H9 (cell line): ENCODE measurements at regions not wholly inside any gene's neighbourhood (a gene's known extent, or its start where the extent isn't known, plus 50 kb on each side); places are given as distances from the start of the nearest gene placed in this dataset.

ENCODE experiments used
- DNase-seq: peaks from one replicate; pipeline ENCODE4 v3.0.0-alpha.2; 2017
- H2AFZ ChIP-seq: one replicate; pipeline ENCODE4 v1.6.1; 2013; ENCODE audit warnings: mild to moderate bottlenecking, low read length, control low read depth, moderate library complexity
- H2AK5ac ChIP-seq: 2 replicates; pipeline ENCODE4 v1.6.1; 2013; ENCODE audit warnings: low read length, control low read depth, mixed read lengths; ENCODE audit not compliant: insufficient read length
- H2BK120ac ChIP-seq: one replicate; pipeline ENCODE4 v1.6.1; 2013; ENCODE audit warnings: low read depth, mild to moderate bottlenecking, low read length, control low read depth, inconsistent platforms; ENCODE audit not compliant: poor library complexity, severe bottlenecking
- H2BK12ac ChIP-seq: 2 replicates; pipeline ENCODE4 v1.6.1; 2013; ENCODE audit warnings: low read length, control low read depth, mixed read lengths, low read depth; ENCODE audit not compliant: insufficient read length
- H2BK15ac ChIP-seq: 2 replicates; pipeline ENCODE4 v1.6.1; 2013; ENCODE audit warnings: low read depth, low read length, control low read depth
- H2BK20ac ChIP-seq: one replicate; pipeline ENCODE4 v1.6.1; 2013; ENCODE audit warnings: low read depth, mild to moderate bottlenecking, low read length, control low read depth, inconsistent platforms; ENCODE audit not compliant: poor library complexity, severe bottlenecking
- H2BK5ac ChIP-seq: 2 replicates; pipeline ENCODE4 v1.6.1; 2013; ENCODE audit warnings: low read length, control low read depth, mixed read lengths; ENCODE audit not compliant: insufficient read length
- H3K14ac ChIP-seq: 2 replicates; pipeline ENCODE4 v1.6.1; 2013; ENCODE audit warnings: low read length, control low read depth; ENCODE audit not compliant: insufficient read depth
- H3K18ac ChIP-seq: 2 replicates; pipeline ENCODE4 v1.6.1; 2013; ENCODE audit warnings: low read depth, mild to moderate bottlenecking, mixed read lengths, low read length, control low read depth; ENCODE audit not compliant: insufficient read length
- H3K23ac ChIP-seq: 2 replicates; pipeline ENCODE4 v1.6.1; 2013; ENCODE audit warnings: low read length, control low read depth, mixed read lengths, low read depth; ENCODE audit not compliant: insufficient read length
- H3K23me2 ChIP-seq: 2 replicates; pipeline ENCODE4 v1.6.1; 2013; ENCODE audit warnings: low read depth, mild to moderate bottlenecking, mixed read lengths, low read length, control low read depth; ENCODE audit not compliant: insufficient read length, poor library complexity, severe bottlenecking
- H3K27ac ChIP-seq: 2 replicates; pipeline ENCODE4 v1.5.1; 2013; ENCODE audit warnings: low read length, control low read depth, mixed read lengths, low read depth; ENCODE audit not compliant: insufficient read length
- H3K27me3 ChIP-seq: 2 replicates; pipeline ENCODE4 v1.6.1; 2013; ENCODE audit warnings: low read length, control low read depth, inconsistent platforms; ENCODE audit not compliant: insufficient read depth
- H3K4ac ChIP-seq: 2 replicates; pipeline ENCODE4 v1.6.1; 2013; ENCODE audit warnings: low read depth, mild to moderate bottlenecking, control low read depth, inconsistent platforms, low read length, moderate library complexity
- H3K4me1 ChIP-seq: 2 replicates; pipeline ENCODE4 v1.6.1; 2013; ENCODE audit warnings: low read length, control low read depth, inconsistent platforms; ENCODE audit not compliant: insufficient read depth
- H3K4me2 ChIP-seq: 2 replicates; pipeline ENCODE4 v1.6.1; 2013; ENCODE audit warnings: low read length, control low read depth, mixed read lengths; ENCODE audit not compliant: insufficient read length, insufficient read depth
- H3K56ac ChIP-seq: 2 replicates; pipeline ENCODE4 v1.6.1; 2013; ENCODE audit warnings: low read depth, mild to moderate bottlenecking, mixed read lengths, low read length, control low read depth; ENCODE audit not compliant: insufficient read length
- H3K79me1 ChIP-seq: 2 replicates; pipeline ENCODE4 v1.6.1; 2013; ENCODE audit warnings: low read depth, mild to moderate bottlenecking, moderate library complexity, low read length, control low read depth, inconsistent platforms; ENCODE audit not compliant: insufficient read depth, poor library complexity, severe bottlenecking
- H3K79me2 ChIP-seq: 2 replicates; pipeline ENCODE4 v1.6.1; 2013; ENCODE audit warnings: low read length, control low read depth, inconsistent platforms; ENCODE audit not compliant: insufficient read depth
- H3K9ac ChIP-seq: 2 replicates; pipeline ENCODE4 v1.6.1; 2013; ENCODE audit warnings: low read length, control low read depth, mixed read lengths; ENCODE audit not compliant: insufficient read length; ENCODE audit errors: extremely low read depth
- H3K9me3 ChIP-seq: one replicate; pipeline ENCODE4 v1.6.1; 2013; ENCODE audit warnings: low read depth, low read length, inconsistent platforms; ENCODE audit not compliant: control insufficient read depth
- H3T11ph ChIP-seq: one replicate; pipeline ENCODE4 v1.6.1; 2013; ENCODE audit warnings: mild to moderate bottlenecking, low read length, control low read depth, inconsistent platforms
- H4K20me1 ChIP-seq: one replicate; pipeline ENCODE4 v1.6.1; 2013; ENCODE audit not compliant: control insufficient read depth, insufficient read length, insufficient read depth
- H4K5ac ChIP-seq: 2 replicates; pipeline ENCODE4 v1.6.1; 2013; ENCODE audit warnings: low read depth, mild to moderate bottlenecking, mixed read lengths, low read length, control low read depth; ENCODE audit not compliant: insufficient read length
- H4K8ac ChIP-seq: replicated peaks from 2 replicates; pipeline ENCODE4 v1.6.1; 2013; ENCODE audit warnings: low read length, control low read depth, mixed read lengths, low read depth; ENCODE audit not compliant: insufficient read length
- H4K91ac ChIP-seq: 2 replicates; pipeline ENCODE4 v1.6.1; 2013; ENCODE audit warnings: low read depth, mild to moderate bottlenecking, moderate library complexity, mixed read lengths, low read length, control low read depth; ENCODE audit not compliant: insufficient read length
- H3K27ac Mint-ChIP-seq, 3 experiments: 2 replicates in 2 of 3; 3 replicates in 1 of 3; pipeline ENCODE4 v1.8.0; 2020 to 2021; ENCODE audit warnings: mixed read lengths in 3 of 3, mild to moderate bottlenecking in 1 of 3, moderate library complexity in 1 of 3
- H3K27me3 Mint-ChIP-seq: 2 replicates; pipeline ENCODE4 v1.8.0; 2021; ENCODE audit warnings: low read depth, mild to moderate bottlenecking, moderate library complexity, mixed read lengths
- H3K36me3 Mint-ChIP-seq, 3 experiments: 2 replicates in 2 of 3; 3 replicates in 1 of 3; pipeline ENCODE4 v1.8.0; 2020 to 2021; ENCODE audit warnings: low read depth in 3 of 3, mixed read lengths in 3 of 3; ENCODE audit not compliant: insufficient read depth in 1 of 3
- H3K4me1 Mint-ChIP-seq, 2 experiments: 2 replicates each; pipeline ENCODE4 v1.8.0; 2020; ENCODE audit warnings: mixed read lengths in 2 of 2
- H3K4me3 Mint-ChIP-seq, 2 experiments: 2 replicates in 1 of 2; 3 replicates in 1 of 2; pipeline ENCODE4 v1.8.0; 2020 to 2021; ENCODE audit warnings: mild to moderate bottlenecking in 2 of 2, mixed read lengths in 2 of 2, moderate library complexity in 1 of 2
- H3K9me3 Mint-ChIP-seq, 2 experiments: 2 replicates in 1 of 2; 3 replicates in 1 of 2; pipeline ENCODE4 v1.8.0; 2020; ENCODE audit warnings: mild to moderate bottlenecking in 2 of 2, mixed read lengths in 2 of 2, moderate library complexity in 1 of 2
- CTCF ChIP-seq: fragments of 200-600 bp; sonication (generic); conservative IDR thresholded peaks from 3 replicates; pipeline ENCODE4 v1.8.0; 2021; ENCODE audit warnings: antibody characterized with exemption, mild to moderate bottlenecking
- WGBS: extraction: QIAGEN DNeasy Blood & Tissue Kit; methylation state at CpG from one replicate; pipeline ENCODE4 v1.1.7; 2013; ENCODE audit warnings: missing lambda C conversion rate, low lambda C conversion rate, mixed read lengths; ENCODE audit not compliant: insufficient read length; ENCODE audit errors: extremely low coverage; 5-methylcytosine and 5-hydroxymethylcytosine counted together

GRCh38 chr13:105952233-105952972 is 583.1 kb downstream of the EFNB2 start:
- Mint-ChIP-seq H3K9me3 (no peaks in the 10 kb centered on the region), H3K4me1 (peaks cover 3 to 5% of the 10 kb centered on the region in 2 experiments; a peak in 2 of 4 replicates), H3K4me3 (no peak overlapping the region), H3K27ac (no peak overlapping the region), H3K27me3 (no peaks in the 10 kb centered on the region), H3K36me3 (no peaks in the 10 kb centered on the region)
- H4K5ac ChIP-seq: no peak overlapping the region
- H3K4me2 ChIP-seq: no peak overlapping the region
- no peak for DNase-seq
- no peak overlapping the region for H4K91ac ChIP-seq
- H2BK120ac ChIP-seq: no peak overlapping the region
- no peaks in the 10 kb centered on the region for H3K79me2 ChIP-seq
- no peak overlapping the region for H3K27ac ChIP-seq
- H3K23ac ChIP-seq: no peak overlapping the region
- no peak overlapping the region for H2BK5ac ChIP-seq
- H3K9ac ChIP-seq: no peak overlapping the region
- H3K18ac ChIP-seq: no peak overlapping the region
- H2BK20ac ChIP-seq: no peak overlapping the region
- no peak overlapping the region for H3K14ac ChIP-seq
- H4K20me1 ChIP-seq: no peaks in the 10 kb centered on the region
- H2AK5ac ChIP-seq: no peak overlapping the region
- no peak overlapping the region for H3K56ac ChIP-seq
- H3K4ac ChIP-seq: no peak overlapping the region
- no peak overlapping the region for H4K8ac ChIP-seq
- no peak overlapping the region for H2BK12ac ChIP-seq
- no peaks in the 10 kb centered on the region for H3K27me3 ChIP-seq
- H3K4me1 ChIP-seq: no peaks in the 10 kb centered on the region
- H2AFZ ChIP-seq: no peak overlapping the region
- no CpG with 5 or more reads among the region's 1 CpG for WGBS
- H3T11ph ChIP-seq: no peak overlapping the region
- H2BK15ac ChIP-seq: no peak overlapping the region
- H3K79me1 ChIP-seq: no peaks in the 10 kb centered on the region
- no peaks in the 10 kb centered on the region for H3K23me2 ChIP-seq
- H3K9me3 ChIP-seq: no peaks in the 10 kb centered on the region
- no peak for TF ChIP-seq CTCF
